CD4-positive, alpha-beta T cell (primary cell): ENCODE measurements at regions not wholly inside any gene's neighbourhood (a gene's known extent, or its start where the extent isn't known, plus 50 kb on each side); places are given as distances from the start of the nearest gene placed in this dataset.
"Not testable (repeated sequence)": the region's sequence is repeated elsewhere in the genome, so short reads cannot be mapped to it uniquely, and the experiment has no call there.

Experiments used
- ATAC-seq: fragments of 200-7000 bp; cut with Tn5 transposase; one replicate; pipeline ENCODE4 v1.10.0; 2022; ENCODE audit warnings: mild to moderate bottlenecking; ENCODE audit not compliant: poor library complexity
- CTCF ChIA-PET: fragments of 350-600 bp; sonication (Branson Sonifier 250); formaldehyde crosslinking; loops from one replicate; lab custom pipeline; 2021; ENCODE audit warnings: antibody characterized with exemption, inconsistent platforms; lab: Charles Lee
- POLR2A ChIA-PET: fragments of 350-600 bp; sonication (Branson Sonifier 250); formaldehyde crosslinking; loops from one replicate; lab custom pipeline; 2021; ENCODE audit warnings: antibody characterized with exemption, inconsistent platforms; lab: Charles Lee
- DNase-seq, 14 experiments: peaks; one replicate each; pipeline ENCODE4 v3.0.0-alpha.2; 2013 to 2020; ENCODE audit warnings: mixed read lengths in 2 of 14
- H3K27ac ChIP-seq, 2 donors: one replicate each; pipeline versions ENCODE4 v1.5.1 to v1.7.0; 2013; ENCODE audit warnings: low read length in 2 of 2, low read depth in 1 of 2, mild to moderate bottlenecking in 1 of 2
- H3K27me3 ChIP-seq, 2 experiments: 1 replicate in 1 of 2; 2 replicates in 1 of 2; pipeline versions ENCODE4 v1.6.1 to v1.7.0; 2013; ENCODE audit warnings: low read length in 2 of 2, control low read depth in 1 of 2, mild to moderate bottlenecking in 1 of 2, moderate library complexity in 1 of 2; ENCODE audit not compliant: insufficient read depth in 2 of 2, control insufficient read depth in 1 of 2
- H3K36me3 ChIP-seq: one replicate; pipeline ENCODE4 v1.6.1; 2013; ENCODE audit warnings: low read length, control low read depth; ENCODE audit not compliant: insufficient read depth
- H3K4me1 ChIP-seq: one replicate; pipeline ENCODE4 v1.6.1; 2013; ENCODE audit warnings: low read length, control low read depth; ENCODE audit not compliant: insufficient read depth
- H3K4me3 ChIP-seq: one replicate; pipeline ENCODE4 v1.5.1; 2013; ENCODE audit warnings: mild to moderate bottlenecking, low read length, moderate library complexity
- H3K9me3 ChIP-seq, 2 experiments: 1 replicate in 1 of 2; 2 replicates in 1 of 2; pipeline versions ENCODE4 v1.6.1 to v1.7.0; 2013; ENCODE audit warnings: low read length in 2 of 2, mild to moderate bottlenecking in 2 of 2, control low read depth in 1 of 2, moderate library complexity in 1 of 2; ENCODE audit not compliant: control insufficient read depth in 1 of 2, insufficient read depth in 1 of 2
- H3K27ac Mint-ChIP-seq: one replicate; pipeline ENCODE4 v1.8.0; 2020; ENCODE audit warnings: mixed read lengths
- H3K27me3 Mint-ChIP-seq: one replicate; pipeline ENCODE4 v1.8.0; 2021; ENCODE audit warnings: mixed read lengths
- H3K36me3 Mint-ChIP-seq: one replicate; pipeline ENCODE4 v1.8.0; 2021; ENCODE audit warnings: low read depth, mixed read lengths
- H3K4me1 Mint-ChIP-seq: one replicate; pipeline ENCODE4 v1.8.0; 2021; ENCODE audit warnings: low read depth, mixed read lengths
- H3K4me3 Mint-ChIP-seq: one replicate; pipeline ENCODE4 v1.8.0; 2020; ENCODE audit warnings: mild to moderate bottlenecking, mixed read lengths
- H3K9me3 Mint-ChIP-seq: one replicate; pipeline ENCODE4 v1.8.0; 2020; ENCODE audit warnings: mixed read lengths
- intact Hi-C, 2 experiments: fragments of 100-400 bp; cut with DNase I in 1 of 2; cut with micrococcal nuclease in 1 of 2; formaldehyde crosslinking; loops; one replicate each; pipeline versions ENCODE4 v1.15.1 to v1.9.0; 2023 to 2025; cut with DNase I, micrococcal nuclease
- TF ChIP-seq, protein P1 (sequence below): fragments of 200-600 bp; IDR thresholded peaks from one replicate; pipeline ENCODE4 v1.8.0; 2022; ENCODE audit warnings: antibody characterized with exemption, mild to moderate bottlenecking

DNA sequence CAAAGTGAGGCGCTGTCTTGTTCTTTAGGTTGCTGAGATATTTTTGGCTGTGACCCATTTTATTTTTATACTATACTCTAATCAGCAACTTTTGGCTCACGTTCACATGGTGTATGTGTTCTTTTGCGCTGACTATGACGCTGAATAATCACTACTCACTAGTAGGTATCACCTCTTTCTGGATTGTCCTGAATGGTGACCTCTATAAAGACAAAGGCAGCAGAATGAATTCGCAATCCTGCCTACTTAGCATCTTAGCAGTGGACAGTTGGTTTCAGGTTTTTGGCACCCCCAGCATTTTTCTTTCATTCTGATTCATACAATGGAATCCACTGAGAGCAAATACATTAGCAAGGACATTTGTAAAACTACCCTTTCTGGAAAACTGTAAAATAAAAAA lies 351.3 kb downstream of the JRKL start:
- no peak overlapping the region for H3K27ac ChIP-seq
- H3K4me1 ChIP-seq = no peaks in the 10 kb centered on the region
- POLR2A ChIA-PET = no interaction called here
- DNase-seq (no peak), ATAC-seq (no peak)
- no peak overlapping the region for H3K27ac Mint-ChIP-seq
- H3K4me1 Mint-ChIP-seq = no peaks in the 10 kb centered on the region
- no peaks in the 10 kb centered on the region for H3K36me3 ChIP-seq
- intact Hi-C loops = no loop called here
- H3K4me3 Mint-ChIP-seq = no peak overlapping the region
- H3K27me3 Mint-ChIP-seq = no peaks in the 10 kb centered on the region
- H3K9me3 Mint-ChIP-seq = peaks cover 5% of the 10 kb centered on the region
- TF ChIP-seq, protein P1, sequence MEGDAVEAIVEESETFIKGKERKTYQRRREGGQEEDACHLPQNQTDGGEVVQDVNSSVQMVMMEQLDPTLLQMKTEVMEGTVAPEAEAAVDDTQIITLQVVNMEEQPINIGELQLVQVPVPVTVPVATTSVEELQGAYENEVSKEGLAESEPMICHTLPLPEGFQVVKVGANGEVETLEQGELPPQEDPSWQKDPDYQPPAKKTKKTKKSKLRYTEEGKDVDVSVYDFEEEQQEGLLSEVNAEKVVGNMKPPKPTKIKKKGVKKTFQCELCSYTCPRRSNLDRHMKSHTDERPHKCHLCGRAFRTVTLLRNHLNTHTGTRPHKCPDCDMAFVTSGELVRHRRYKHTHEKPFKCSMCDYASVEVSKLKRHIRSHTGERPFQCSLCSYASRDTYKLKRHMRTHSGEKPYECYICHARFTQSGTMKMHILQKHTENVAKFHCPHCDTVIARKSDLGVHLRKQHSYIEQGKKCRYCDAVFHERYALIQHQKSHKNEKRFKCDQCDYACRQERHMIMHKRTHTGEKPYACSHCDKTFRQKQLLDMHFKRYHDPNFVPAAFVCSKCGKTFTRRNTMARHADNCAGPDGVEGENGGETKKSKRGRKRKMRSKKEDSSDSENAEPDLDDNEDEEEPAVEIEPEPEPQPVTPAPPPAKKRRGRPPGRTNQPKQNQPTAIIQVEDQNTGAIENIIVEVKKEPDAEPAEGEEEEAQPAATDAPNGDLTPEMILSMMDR = no peak
- H3K9me3 ChIP-seq = peaks cover 0 to 15% of the 10 kb centered on the region in 2 experiments
- H3K27me3 ChIP-seq = no peaks in the 10 kb centered on the region
- no peak overlapping the region for H3K4me3 ChIP-seq
- H3K36me3 Mint-ChIP-seq = no peaks in the 10 kb centered on the region
- CTCF ChIA-PET = no interaction called here

DNA sequence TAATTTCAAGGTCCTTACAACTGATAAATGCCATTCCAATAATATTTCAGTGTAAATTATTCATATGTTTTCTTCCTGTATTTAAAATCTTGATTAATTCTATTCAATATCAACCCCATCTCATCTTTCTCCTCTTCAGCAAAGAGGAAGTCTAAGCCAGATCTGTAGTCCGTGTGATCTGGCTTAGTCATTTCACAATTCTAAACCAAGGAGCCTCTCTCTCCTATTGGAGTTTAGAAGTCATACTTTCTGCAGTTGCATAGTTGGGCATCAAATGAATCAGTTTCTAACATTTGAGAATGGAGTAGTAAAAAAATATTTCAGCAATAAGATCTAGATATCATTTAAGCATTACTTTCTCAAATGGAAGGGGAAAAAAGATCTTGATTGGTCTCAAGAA lies 354.9 kb downstream of the JRKL start:
- TF ChIP-seq, protein P1 = no peak

DNA sequence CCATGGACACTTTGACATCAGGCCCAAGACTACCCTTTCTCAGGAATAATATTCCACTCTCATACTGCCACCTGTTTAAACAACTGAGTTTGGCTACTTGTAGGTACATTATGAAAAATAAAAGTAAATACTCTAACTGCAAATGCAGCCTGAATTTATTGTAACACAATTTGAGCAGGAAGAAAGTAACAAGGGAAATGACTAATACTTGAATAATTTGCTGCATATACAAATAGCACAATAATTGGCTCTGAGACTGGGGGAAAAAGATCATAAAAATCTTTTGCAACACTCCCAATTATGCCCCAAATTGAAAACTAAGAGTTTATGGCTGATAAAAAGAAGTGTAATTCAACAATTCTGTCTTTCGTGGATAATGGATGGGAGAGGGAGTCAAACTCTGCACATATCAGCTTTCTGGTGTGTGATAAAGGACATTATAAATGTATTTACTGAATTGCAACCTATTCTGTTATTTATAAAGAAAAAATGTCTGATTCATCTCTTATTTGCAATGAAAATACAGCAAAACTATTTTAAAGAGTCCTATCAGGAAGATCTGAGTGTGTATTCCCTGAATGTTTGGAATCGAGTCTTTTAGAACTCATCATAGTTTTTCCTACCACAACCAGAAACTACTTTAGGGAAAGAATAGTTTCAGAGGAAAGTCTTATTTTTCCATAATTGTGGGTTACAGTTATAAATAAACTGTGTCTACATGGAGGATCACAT lies 359.0 kb downstream of the JRKL start:
- CTCF ChIA-PET = no interaction called here
- TF ChIP-seq, protein P1 = no peak
- H3K27me3 ChIP-seq = no peaks in the 10 kb centered on the region
- no peak overlapping the region for H3K4me3 ChIP-seq
- peaks cover 0 to 18% of the 10 kb centered on the region in 2 experiments for H3K9me3 ChIP-seq
- Mint-ChIP-seq H3K9me3 (no peaks in the 10 kb centered on the region), H3K36me3 (no peaks in the 10 kb centered on the region), H3K4me3 (no peak overlapping the region), H3K27ac (no peak overlapping the region), H3K4me1 (no peaks in the 10 kb centered on the region), H3K27me3 (no peaks in the 10 kb centered on the region)
- no peaks in the 10 kb centered on the region for H3K4me1 ChIP-seq
- intact Hi-C loops = no loop called here
- DNase-seq = no peak
- POLR2A ChIA-PET = no interaction called here
- H3K27ac ChIP-seq = no peak overlapping the region
- no peak for ATAC-seq
- no peaks in the 10 kb centered on the region for H3K36me3 ChIP-seq

More for the DNA sequence above, 354.9 kb downstream of the JRKL start:
- no peak for DNase-seq
- H3K4me3 Mint-ChIP-seq = no peak overlapping the region
- H3K27me3 Mint-ChIP-seq = no peaks in the 10 kb centered on the region
- Histone ChIP-seq H3K9me3 (peaks cover 0 to 16% of the 10 kb centered on the region in 2 experiments), H3K4me3 (no peak overlapping the region), H3K27ac (no peak overlapping the region), H3K36me3 (no peaks in the 10 kb centered on the region), H3K4me1 (no peaks in the 10 kb centered on the region), H3K27me3 (no peaks in the 10 kb centered on the region)
- ChIA-PET CTCF (interaction anchor here (1.4 kb wide), 1 partner anchor 13 kb away, joined by 3 read pairs; no protein-coding TSS in a partner anchor), POLR2A (no interaction called here)
- intact Hi-C loops = no loop called here
- ATAC-seq = no peak
- no peak overlapping the region for H3K27ac Mint-ChIP-seq
- H3K36me3 Mint-ChIP-seq = no peaks in the 10 kb centered on the region
- peaks cover 5% of the 10 kb centered on the region for H3K9me3 Mint-ChIP-seq
- H3K4me1 Mint-ChIP-seq = no peaks in the 10 kb centered on the region

DNA sequence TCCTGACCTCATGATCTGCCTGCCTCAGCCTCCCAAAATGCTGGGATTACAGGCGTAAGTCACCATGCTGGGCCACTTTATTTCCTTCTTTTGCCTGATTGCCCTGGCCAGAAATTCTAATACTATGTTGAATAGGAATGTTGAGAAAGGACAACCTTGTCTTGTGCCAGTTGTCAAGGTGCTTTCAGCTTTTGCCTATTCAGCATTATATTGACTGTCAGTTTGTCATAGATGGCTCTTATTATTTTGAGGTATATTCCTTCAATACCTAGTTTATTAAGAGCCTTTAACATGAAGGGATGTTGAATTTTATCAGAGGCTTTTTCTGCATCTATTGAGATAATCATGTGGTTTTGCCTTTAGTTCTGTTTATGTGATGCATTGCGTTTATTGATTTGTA lies 362.0 kb downstream of the JRKL start:
- intact Hi-C loops, H3K4me3 Mint-ChIP-seq, ATAC-seq: not testable (repeated sequence)

More for the DNA sequence above, 362.0 kb downstream of the JRKL start:
- H3K4me3 ChIP-seq, H3K4me1 Mint-ChIP-seq, H3K27me3 ChIP-seq, H3K9me3 Mint-ChIP-seq, H3K4me1 ChIP-seq, H3K27ac ChIP-seq, DNase-seq, POLR2A ChIA-PET, H3K27ac Mint-ChIP-seq, H3K36me3 Mint-ChIP-seq, H3K36me3 ChIP-seq, H3K27me3 Mint-ChIP-seq: not testable (repeated sequence)
- H3K9me3 ChIP-seq = peaks cover 0 to 20% of the 10 kb centered on the region in 2 experiments
- CTCF ChIA-PET = interaction anchor here (0.6 kb wide), 1 partner anchor 13 kb away, joined by 3 read pairs; no protein-coding TSS in a partner anchor
